Activated naive CD4-positive, alpha-beta T cell treated with anti-CD3 and anti-CD28 coated beads for 36 hours (primary cell): ENCODE measurements at regions not wholly inside any gene's neighbourhood (a gene's known extent, or its start where the extent isn't known, plus 50 kb on each side); places are given as distances from the start of the nearest gene placed in this dataset.

Experiments
- CTCF ChIA-PET: fragments of 350-600 bp; sonication (Branson Sonifier 250); formaldehyde crosslinking; loops from one replicate; lab custom pipeline; 2021; ENCODE audit warnings: antibody characterized with exemption; lab: Charles Lee
- DNase-seq: peaks from one replicate; pipeline ENCODE4 v3.0.0-alpha.2; 2020
- H3K27ac Mint-ChIP-seq: one replicate; pipeline ENCODE4 v1.8.0; 2021; ENCODE audit warnings: mild to moderate bottlenecking, mixed read lengths
- H3K27me3 Mint-ChIP-seq: one replicate; pipeline ENCODE4 v1.8.0; 2021; ENCODE audit warnings: low read depth, mixed read lengths
- H3K36me3 Mint-ChIP-seq: one replicate; pipeline ENCODE4 v1.8.0; 2021; ENCODE audit warnings: low read depth, mixed read lengths
- H3K4me1 Mint-ChIP-seq: one replicate; pipeline ENCODE4 v1.8.0; 2021; ENCODE audit warnings: low read depth, mixed read lengths
- H3K4me3 Mint-ChIP-seq: one replicate; pipeline ENCODE4 v1.8.0; 2021; ENCODE audit warnings: mild to moderate bottlenecking, moderate library complexity, mixed read lengths
- H3K9me3 Mint-ChIP-seq: one replicate; pipeline ENCODE4 v1.8.0; 2021; ENCODE audit warnings: mixed read lengths
- intact Hi-C: fragments of 100-400 bp; cut with micrococcal nuclease; formaldehyde crosslinking; loops from one replicate; pipeline ENCODE4 v1.15.1; 2023

GRCh38 chr11:32531528-32531927, 52.1 kb upstream of the EIF3M start:
- CTCF ChIA-PET, result no interaction called here
- no peak overlapping the region for H3K4me3 Mint-ChIP-seq
- no peaks in the 10 kb centered on the region for H3K27me3 Mint-ChIP-seq
- no peak overlapping the region for H3K27ac Mint-ChIP-seq
- intact Hi-C loops, result no loop called here
- no peak for DNase-seq
- no peaks in the 10 kb centered on the region for H3K36me3 Mint-ChIP-seq
- H3K4me1 Mint-ChIP-seq, result no peaks in the 10 kb centered on the region
- H3K9me3 Mint-ChIP-seq, result no peaks in the 10 kb centered on the region

DNA sequence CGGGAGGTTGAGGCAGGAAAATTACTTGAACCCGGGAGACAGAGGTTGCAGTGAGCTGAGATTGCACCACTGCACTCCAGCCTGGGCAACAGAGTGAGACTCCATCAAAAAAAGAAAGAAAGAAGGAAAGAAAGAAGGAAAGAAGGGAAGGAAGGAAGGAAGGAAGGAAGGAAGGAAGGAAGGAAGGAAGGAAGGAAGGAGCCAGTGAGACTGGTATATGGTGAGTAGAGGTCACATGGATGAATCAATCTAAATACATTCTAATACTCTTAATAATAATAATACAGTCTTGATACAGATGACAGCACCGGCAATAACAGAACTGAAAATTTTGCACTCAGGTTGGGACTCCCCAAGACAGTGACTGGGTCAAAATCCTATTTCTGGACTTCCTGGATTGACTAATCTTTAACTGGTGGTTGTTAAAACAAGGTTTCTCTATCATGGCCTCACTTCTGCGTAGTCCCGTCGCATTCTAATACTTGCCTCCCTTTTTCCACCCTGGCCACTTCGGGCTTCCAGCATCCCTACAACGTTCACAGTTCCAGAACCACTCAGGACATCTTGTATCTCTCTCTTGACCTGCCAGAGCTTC, 53.5 kb upstream of the EIF3M start:
- intact Hi-C loops, result no loop called here
- CTCF ChIA-PET, result interaction anchor here (0.7 kb wide), 1 partner anchor 895 kb away, joined by 3 read pairs; no protein-coding TSS in a partner anchor
- H3K4me3 Mint-ChIP-seq, result no peak overlapping the region
- no peaks in the 10 kb centered on the region for H3K4me1 Mint-ChIP-seq
- H3K36me3 Mint-ChIP-seq, result no peaks in the 10 kb centered on the region
- H3K27me3 Mint-ChIP-seq, result no peaks in the 10 kb centered on the region
- H3K9me3 Mint-ChIP-seq, result no peaks in the 10 kb centered on the region
- H3K27ac Mint-ChIP-seq, result no peak overlapping the region
- DNase-seq, result no peak

DNA sequence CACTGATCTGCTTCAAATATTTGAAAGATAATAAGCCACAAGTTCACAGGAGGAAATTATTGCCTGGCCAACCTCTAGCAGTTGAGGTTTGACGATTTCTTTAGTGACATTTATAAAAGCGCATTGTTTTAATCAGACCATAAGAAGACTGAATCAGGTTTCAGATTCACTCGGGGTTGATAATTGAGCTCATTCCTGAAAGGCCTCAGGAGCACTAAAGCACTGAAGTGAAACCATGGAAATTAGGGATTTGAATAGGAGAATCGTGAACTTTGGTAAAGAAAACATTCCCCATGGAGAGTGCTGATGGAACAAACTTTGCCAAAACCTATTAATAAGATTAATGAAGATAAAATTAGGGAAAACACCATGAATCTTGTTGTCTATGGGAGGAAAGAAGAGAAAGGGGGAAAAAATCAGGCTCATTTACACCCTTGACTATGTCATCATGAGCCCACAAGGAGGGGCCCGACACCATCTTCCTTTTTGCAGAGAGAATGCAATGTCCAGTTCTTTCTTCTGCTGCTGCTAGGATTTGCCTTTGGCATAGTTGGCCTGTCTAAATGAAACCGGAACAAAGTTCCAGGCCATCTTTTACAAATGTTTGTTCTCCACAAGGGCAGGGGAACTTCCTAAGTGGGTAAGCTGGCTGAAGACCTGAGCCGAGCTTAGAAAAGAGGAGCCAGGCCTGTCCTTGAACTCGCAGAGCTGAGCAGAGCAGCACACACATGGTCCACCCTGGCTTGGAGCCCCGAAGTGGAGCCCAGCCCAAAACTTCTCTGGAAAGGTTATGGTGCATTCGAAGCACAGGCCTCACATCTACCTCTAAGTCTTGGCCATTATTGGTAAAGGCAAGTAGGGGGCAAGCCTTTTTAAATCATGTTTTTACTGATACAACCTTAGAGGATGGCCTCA, 56.1 kb upstream of the EIF3M start:
- no peak for DNase-seq
- H3K27ac Mint-ChIP-seq, result no peak overlapping the region
- CTCF ChIA-PET, result interaction anchor here (0.5 to 0.6 kb wide), 3 partner anchors 114 to 1111 kb away, joined by 3 read pairs; no protein-coding TSS in a partner anchor
- H3K4me3 Mint-ChIP-seq, result no peak overlapping the region
- intact Hi-C loops, result no loop called here
- H3K4me1 Mint-ChIP-seq, result no peaks in the 10 kb centered on the region
- no peaks in the 10 kb centered on the region for H3K9me3 Mint-ChIP-seq
- no peaks in the 10 kb centered on the region for H3K36me3 Mint-ChIP-seq
- H3K27me3 Mint-ChIP-seq, result no peaks in the 10 kb centered on the region

GRCh38 chr11:32526760-32527159, 56.9 kb upstream of the EIF3M start:
- Mint-ChIP-seq H3K27ac (no peak overlapping the region), H3K4me1 (no peaks in the 10 kb centered on the region), H3K4me3 (no peak overlapping the region), H3K27me3 (no peaks in the 10 kb centered on the region), H3K9me3 (no peaks in the 10 kb centered on the region), H3K36me3 (no peaks in the 10 kb centered on the region)
- CTCF ChIA-PET, result interaction anchor here (0.5 to 0.6 kb wide), 3 partner anchors 115 to 1111 kb away, joined by 3 read pairs; no protein-coding TSS in a partner anchor
- no peak for DNase-seq
- intact Hi-C loops, result no loop called here

GRCh38 chr11:32511926-32512325, 71.7 kb upstream of the EIF3M start:
- Mint-ChIP-seq H3K4me3 (no peak overlapping the region), H3K36me3 (no peaks in the 10 kb centered on the region), H3K4me1 (no peaks in the 10 kb centered on the region), H3K27me3 (peaks cover 4% of the 10 kb centered on the region), H3K27ac (no peak overlapping the region), H3K9me3 (peaks cover 3% of the 10 kb centered on the region)
- CTCF ChIA-PET, result no interaction called here
- intact Hi-C loops, result no loop called here
- no peak for DNase-seq

- Mint-ChIP-seq H3K27ac (no peak overlapping the region), H3K36me3 (no peaks in the 10 kb centered on the region), H3K27me3 (peaks cover 4% of the 10 kb centered on the region), H3K9me3 (no peaks in the 10 kb centered on the region), H3K4me1 (no peaks in the 10 kb centered on the region), H3K4me3 (no peak overlapping the region)
- DNase-seq, result no peak
- intact Hi-C loops, result no loop called here
- CTCF ChIA-PET, result no interaction called here
These were observed 73.6 kb upstream of the EIF3M start for GRCh38 chr11:32510039-32510438.

- CTCF ChIA-PET, result no interaction called here
- peaks cover 4% of the 10 kb centered on the region for H3K27me3 Mint-ChIP-seq
- intact Hi-C loops, result no loop called here
- H3K4me1 Mint-ChIP-seq, result no peaks in the 10 kb centered on the region
- no peak overlapping the region for H3K27ac Mint-ChIP-seq
- H3K4me3 Mint-ChIP-seq, result no peak overlapping the region
- DNase-seq, result no peak
- H3K9me3 Mint-ChIP-seq, result no peaks in the 10 kb centered on the region
- H3K36me3 Mint-ChIP-seq, result no peaks in the 10 kb centered on the region
These were observed 73.4 kb upstream of the WT1 start for GRCh38 chr11:32508780-32509179.

DNA sequence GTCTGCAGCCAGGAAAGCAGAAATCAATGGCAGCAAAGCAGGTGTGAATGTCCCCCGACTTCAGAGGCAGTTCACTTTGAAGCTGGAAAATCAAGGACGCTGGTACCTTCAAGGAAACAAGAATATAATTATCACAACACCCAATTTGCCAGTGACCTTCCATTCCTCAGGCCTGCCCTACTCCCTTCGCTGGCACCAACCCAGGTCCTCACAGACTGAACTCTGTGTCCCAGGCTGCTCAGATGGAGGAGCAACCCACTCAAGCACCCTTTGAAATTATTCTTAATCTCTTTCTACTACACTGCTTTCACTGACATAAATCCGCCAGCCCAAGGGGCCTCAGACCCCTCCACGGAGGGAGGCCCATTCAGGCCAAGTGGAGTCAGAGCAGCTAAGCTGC, 64.7 kb upstream of the WT1 start:
- H3K27ac Mint-ChIP-seq, result no peak overlapping the region
- no peaks in the 10 kb centered on the region for H3K4me1 Mint-ChIP-seq
- H3K4me3 Mint-ChIP-seq, result no peak overlapping the region
- intact Hi-C loops, result no loop called here
- no peaks in the 10 kb centered on the region for H3K27me3 Mint-ChIP-seq
- no peaks in the 10 kb centered on the region for H3K36me3 Mint-ChIP-seq
- CTCF ChIA-PET, result no interaction called here
- no peak for DNase-seq
- H3K9me3 Mint-ChIP-seq, result no peaks in the 10 kb centered on the region

- Mint-ChIP-seq H3K9me3 (no peaks in the 10 kb centered on the region), H3K27me3 (no peaks in the 10 kb centered on the region), H3K36me3 (no peaks in the 10 kb centered on the region), H3K4me3 (no peak overlapping the region), H3K4me1 (no peaks in the 10 kb centered on the region), H3K27ac (no peak overlapping the region)
- DNase-seq, result no peak
- CTCF ChIA-PET, result interaction anchor here (0.6 kb wide), 1 partner anchor 540 kb away, joined by 3 read pairs; no protein-coding TSS in a partner anchor
- intact Hi-C loops, result no loop called here
These were observed 62.6 kb upstream of the WT1 start for GRCh38 chr11:32497951-32498350.

GRCh38 chr11:32494629-32495028, 59.3 kb upstream of the WT1 start:
- H3K4me3 Mint-ChIP-seq, result no peak overlapping the region
- H3K27me3 Mint-ChIP-seq, result no peaks in the 10 kb centered on the region
- DNase-seq, result no peak
- H3K36me3 Mint-ChIP-seq, result no peaks in the 10 kb centered on the region
- H3K4me1 Mint-ChIP-seq, result no peaks in the 10 kb centered on the region
- CTCF ChIA-PET, result no interaction called here
- H3K9me3 Mint-ChIP-seq, result no peaks in the 10 kb centered on the region
- intact Hi-C loops, result no loop called here
- H3K27ac Mint-ChIP-seq, result no peak overlapping the region

DNA sequence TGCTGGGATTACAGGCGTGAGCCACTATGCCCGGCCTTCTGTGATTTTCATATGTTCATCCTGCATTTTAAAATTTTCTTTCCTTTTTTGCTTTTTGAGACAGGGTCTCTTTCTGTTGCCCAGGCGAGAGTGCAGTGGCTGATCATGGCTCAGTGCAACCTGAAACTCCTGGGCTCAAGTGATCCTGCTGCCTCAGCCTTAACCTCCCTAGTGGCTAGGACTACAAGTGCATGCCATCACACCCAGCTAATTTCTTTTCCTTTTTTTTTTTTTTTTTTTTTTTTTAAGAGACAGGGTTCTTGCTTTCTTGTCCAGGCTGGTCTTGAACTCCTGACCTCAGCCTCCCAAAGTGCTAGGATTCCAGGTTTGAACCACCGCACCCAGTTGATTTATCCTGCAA, 54.1 kb upstream of the WT1 start:
- intact Hi-C loops, result no loop called here

DNA sequence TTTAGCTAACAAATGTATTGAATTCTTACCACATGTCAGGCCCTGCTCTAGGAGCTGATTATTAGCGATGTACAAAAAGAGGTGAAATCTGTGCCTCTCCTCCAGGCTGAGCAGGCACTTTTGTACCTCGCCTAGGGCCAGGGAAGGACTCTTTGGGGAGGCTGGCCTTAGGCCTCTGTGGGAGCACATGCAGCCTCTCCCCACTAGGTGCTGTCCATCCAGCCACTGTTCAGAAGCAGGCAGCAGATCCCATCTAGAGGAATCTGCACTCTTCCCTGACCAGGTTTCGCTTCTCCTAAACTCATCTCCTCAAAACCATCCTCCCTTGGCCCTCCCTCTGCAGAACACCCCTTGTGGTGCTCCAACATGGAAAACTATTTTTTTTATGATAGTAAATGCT, 51.9 kb upstream of the WT1 start:
- CTCF ChIA-PET, result no interaction called here
- no peak overlapping the region for H3K27ac Mint-ChIP-seq
- no peak for DNase-seq
- no peaks in the 10 kb centered on the region for H3K4me1 Mint-ChIP-seq
- no peaks in the 10 kb centered on the region for H3K36me3 Mint-ChIP-seq
- no peaks in the 10 kb centered on the region for H3K9me3 Mint-ChIP-seq
- H3K27me3 Mint-ChIP-seq, result no peaks in the 10 kb centered on the region
- no peak overlapping the region for H3K4me3 Mint-ChIP-seq
- intact Hi-C loops, result no loop called here

More for the DNA sequence above, 54.1 kb upstream of the WT1 start:
- Mint-ChIP-seq H3K27me3 (no peaks in the 10 kb centered on the region), H3K4me1 (no peaks in the 10 kb centered on the region), H3K9me3 (no peaks in the 10 kb centered on the region), H3K27ac (no peak overlapping the region), H3K36me3 (no peaks in the 10 kb centered on the region), H3K4me3 (no peak overlapping the region)
- DNase-seq, result no peak
- CTCF ChIA-PET, result interaction anchor here (0.6 kb wide), 1 partner anchor 101 kb away, joined by 3 read pairs; no protein-coding TSS in a partner anchor

DNA sequence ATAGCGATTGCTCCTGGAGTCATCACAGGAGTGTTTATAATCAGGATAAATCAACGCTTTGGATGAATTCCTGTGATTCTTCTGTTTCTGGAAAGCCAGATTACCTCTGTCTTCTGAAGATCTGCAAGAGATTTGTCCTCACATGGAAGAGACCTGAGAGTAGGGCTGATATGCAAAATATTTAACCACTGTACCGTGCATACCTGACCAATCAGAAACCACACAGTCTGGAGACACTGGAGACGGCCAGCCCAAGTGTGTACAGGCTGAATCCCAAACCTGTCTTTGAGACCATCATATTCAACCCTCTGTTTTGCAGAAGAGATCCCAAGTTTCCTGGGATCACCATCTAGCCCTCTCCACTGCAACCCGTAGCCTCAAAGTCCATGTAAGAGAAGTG, 50.4 kb upstream of the WT1 start:
- Mint-ChIP-seq H3K36me3 (no peaks in the 10 kb centered on the region), H3K4me3 (no peak overlapping the region), H3K9me3 (no peaks in the 10 kb centered on the region), H3K27me3 (no peaks in the 10 kb centered on the region), H3K4me1 (no peaks in the 10 kb centered on the region), H3K27ac (no peak overlapping the region)
- CTCF ChIA-PET, result no interaction called here
- no peak for DNase-seq
- intact Hi-C loops, result no loop called here
